OCI-LY3 (cell line): ENCODE measurements at regions not wholly inside any gene's neighbourhood (a gene's known extent, or its start where the extent isn't known, plus 50 kb on each side); places are given as distances from the start of the nearest gene placed in this dataset.

ENCODE experiments used
- H2AFZ ChIP-seq: fragments of 200-600, 300-600 bp; shearing (Covaris generic); 2 replicates; pipeline ENCODE4 v1.6.0; 2014; ENCODE audit warnings: antibody characterized with exemption, low read depth, low read length
- H3K27ac ChIP-seq: fragments of 200-600, 300-600 bp; sonication (generic); 2 replicates; pipeline ENCODE4 v1.5.1; 2014; ENCODE audit warnings: mild to moderate bottlenecking, low read length, moderate library complexity, mixed read lengths
- H3K27me3 ChIP-seq: fragments of 200-600, 300-600 bp; sonication (generic); 2 replicates; pipeline ENCODE4 v1.6.1; 2014; ENCODE audit warnings: low read depth, low read length, mixed read lengths
- H3K36me3 ChIP-seq: fragments of 200-600, 300-600 bp; sonication (generic); replicated peaks from 2 replicates; pipeline ENCODE3; 2014; ENCODE audit warnings: low read depth, low read length, mixed read lengths
- H3K4me1 ChIP-seq: fragments of 300-600, 200-600 bp; sonication (generic); 2 replicates; pipeline ENCODE4 v1.6.1; 2014; ENCODE audit warnings: low read length, mixed read lengths
- H3K4me2 ChIP-seq: fragments of 200-600, 300-600 bp; sonication (generic); 2 replicates; pipeline ENCODE4 v1.6.1; 2014; ENCODE audit warnings: low read length, mixed read lengths
- H3K4me3 ChIP-seq: fragments of 300-600, 200-600 bp; sonication (generic); 2 replicates; pipeline ENCODE4 v1.5.1; 2014; ENCODE audit warnings: antibody characterized with exemption, mild to moderate bottlenecking, low read length, moderate library complexity
- H3K79me2 ChIP-seq: fragments of 300-600, 200-600 bp; shearing (Covaris generic); 2 replicates; pipeline ENCODE4 v1.6.1; 2014; ENCODE audit warnings: mild to moderate bottlenecking, low read length, mixed read lengths
- H3K9ac ChIP-seq: fragments of 300-600, 200-600 bp; shearing (Covaris generic); 2 replicates; pipeline ENCODE4 v1.6.0; 2014; ENCODE audit warnings: mild to moderate bottlenecking, low read length, moderate library complexity
- H3K9me3 ChIP-seq: fragments of 200-600, 300-600 bp; shearing (Covaris generic); 2 replicates; pipeline ENCODE4 v1.6.1; 2014; ENCODE audit warnings: low read length, mixed read lengths; ENCODE audit not compliant: insufficient read depth
- H4K20me1 ChIP-seq: fragments of 200-600, 300-600 bp; sonication (generic); 2 replicates; pipeline ENCODE4 v1.6.1; 2016; ENCODE audit warnings: low read length, mixed read lengths; ENCODE audit not compliant: insufficient read depth
- EZH2phosphoT487 ChIP-seq: fragments of 200-600 bp; shearing (Covaris generic); IDR thresholded peaks from 2 replicates; pipeline ENCODE4 v1.6.1; 2018; ENCODE audit warnings: antibody characterized with exemption, mixed run types, low read depth
- TF ChIP-seq, protein P1 (sequence below): fragments of 200-600, 300-600 bp; sonication (generic); IDR thresholded peaks from 2 replicates; pipeline ENCODE4 v1.5.1; 2014; ENCODE audit warnings: antibody characterized with exemption, low read length, low read depth

DNA sequence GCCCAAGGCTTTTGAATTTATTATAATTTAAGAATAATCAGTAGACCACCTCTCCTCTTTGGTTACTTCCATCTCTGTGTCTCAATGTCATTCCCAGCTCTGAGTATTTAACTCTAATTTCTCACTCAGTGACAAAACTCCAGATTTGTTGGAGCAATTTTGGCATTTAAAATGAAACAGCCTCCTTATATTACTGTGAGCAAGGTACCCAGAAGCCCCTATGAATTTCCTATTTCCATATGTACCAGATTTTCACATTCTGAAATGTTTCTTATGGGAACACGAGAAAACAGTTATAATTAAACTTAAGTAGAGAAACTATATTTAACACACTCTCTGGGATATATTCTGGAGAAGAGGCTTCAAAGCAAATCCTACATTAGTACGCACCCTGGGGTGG is 285.4 kb upstream of the CDH8 start:
- H3K27me3 ChIP-seq: no peaks in the 10 kb centered on the region
- H2AFZ ChIP-seq: no peak overlapping the region
- no peak overlapping the region for H3K27ac ChIP-seq
- TF ChIP-seq, protein P1, sequence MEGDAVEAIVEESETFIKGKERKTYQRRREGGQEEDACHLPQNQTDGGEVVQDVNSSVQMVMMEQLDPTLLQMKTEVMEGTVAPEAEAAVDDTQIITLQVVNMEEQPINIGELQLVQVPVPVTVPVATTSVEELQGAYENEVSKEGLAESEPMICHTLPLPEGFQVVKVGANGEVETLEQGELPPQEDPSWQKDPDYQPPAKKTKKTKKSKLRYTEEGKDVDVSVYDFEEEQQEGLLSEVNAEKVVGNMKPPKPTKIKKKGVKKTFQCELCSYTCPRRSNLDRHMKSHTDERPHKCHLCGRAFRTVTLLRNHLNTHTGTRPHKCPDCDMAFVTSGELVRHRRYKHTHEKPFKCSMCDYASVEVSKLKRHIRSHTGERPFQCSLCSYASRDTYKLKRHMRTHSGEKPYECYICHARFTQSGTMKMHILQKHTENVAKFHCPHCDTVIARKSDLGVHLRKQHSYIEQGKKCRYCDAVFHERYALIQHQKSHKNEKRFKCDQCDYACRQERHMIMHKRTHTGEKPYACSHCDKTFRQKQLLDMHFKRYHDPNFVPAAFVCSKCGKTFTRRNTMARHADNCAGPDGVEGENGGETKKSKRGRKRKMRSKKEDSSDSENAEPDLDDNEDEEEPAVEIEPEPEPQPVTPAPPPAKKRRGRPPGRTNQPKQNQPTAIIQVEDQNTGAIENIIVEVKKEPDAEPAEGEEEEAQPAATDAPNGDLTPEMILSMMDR: no peak
- TF ChIP-seq EZH2phosphoT487: no peak
- H3K9ac ChIP-seq: no peak overlapping the region
- no peaks in the 10 kb centered on the region for H3K79me2 ChIP-seq
- H3K4me3 ChIP-seq: no peak overlapping the region
- H3K4me1 ChIP-seq: no peaks in the 10 kb centered on the region
- H3K4me2 ChIP-seq: no peak overlapping the region
- no peaks in the 10 kb centered on the region for H4K20me1 ChIP-seq
- H3K9me3 ChIP-seq: no peaks in the 10 kb centered on the region
- H3K36me3 ChIP-seq: no peaks in the 10 kb centered on the region

DNA sequence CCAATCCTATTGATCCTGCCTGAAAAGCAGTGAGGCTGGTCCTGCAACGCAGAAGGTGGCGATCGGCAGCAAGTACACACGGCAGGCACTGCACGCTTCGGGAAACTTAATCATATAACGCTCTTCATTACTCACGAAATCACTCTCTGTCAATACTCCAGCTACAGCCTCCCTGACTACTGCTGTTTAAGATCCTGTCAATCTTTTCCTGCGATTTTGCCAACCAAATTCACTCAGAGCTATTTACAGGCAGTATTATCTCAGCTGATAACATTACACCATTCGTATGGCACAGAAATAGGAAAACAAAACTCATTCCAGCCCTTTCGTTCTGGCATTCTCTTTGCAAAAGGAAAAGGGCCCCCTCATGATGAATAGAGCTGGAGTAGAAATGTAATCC is 262.4 kb upstream of the CDH8 start:
- Histone ChIP-seq H3K4me3 (no peak overlapping the region), H3K4me2 (no peak overlapping the region), H3K4me1 (no peaks in the 10 kb centered on the region), H3K36me3 (no peaks in the 10 kb centered on the region), H3K79me2 (no peaks in the 10 kb centered on the region), H3K27me3 (no peaks in the 10 kb centered on the region), H3K9ac (no peak overlapping the region), H3K27ac (no peak overlapping the region), H3K9me3 (no peaks in the 10 kb centered on the region), H2AFZ (no peak overlapping the region), H4K20me1 (no peaks in the 10 kb centered on the region)
- no peak for TF ChIP-seq EZH2phosphoT487
- TF ChIP-seq, protein P1: no peak

DNA sequence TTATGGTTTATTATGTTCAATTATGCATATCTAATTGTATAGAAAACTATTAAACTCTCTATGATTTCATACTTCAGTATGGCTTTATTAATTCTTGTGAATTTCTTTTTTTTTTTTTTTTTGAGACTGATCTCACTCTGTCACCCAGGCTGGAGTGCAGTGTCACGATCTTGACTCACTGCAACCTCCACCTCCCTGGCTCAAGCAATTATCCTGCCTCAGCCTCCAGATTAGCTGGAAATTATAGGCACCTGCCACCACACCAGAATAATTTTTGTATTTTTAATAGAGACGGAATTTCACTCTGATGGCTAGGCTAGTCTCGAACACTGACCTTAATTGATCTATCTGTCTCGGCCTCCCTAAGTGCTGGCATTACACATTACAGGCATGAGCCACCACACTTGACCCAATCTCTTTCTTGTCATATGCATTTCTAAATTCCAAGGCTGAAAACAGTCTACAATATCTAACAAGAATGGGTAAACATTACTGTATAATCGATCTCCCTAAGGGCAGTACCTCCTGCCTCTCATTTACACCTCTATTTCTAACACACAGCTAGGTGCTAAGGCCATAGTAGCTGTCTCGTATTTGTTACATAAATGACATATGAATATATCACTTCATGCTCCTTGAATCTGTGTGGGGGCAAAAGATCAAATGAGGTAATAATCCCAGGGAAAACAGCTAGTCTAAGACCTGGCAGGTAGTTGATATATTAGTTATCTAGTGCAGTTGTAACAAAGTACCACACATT is 258.2 kb upstream of the CDH8 start:
- Histone ChIP-seq H3K9me3 (no peaks in the 10 kb centered on the region), H3K4me1 (no peaks in the 10 kb centered on the region), H3K4me2 (no peak overlapping the region), H3K4me3 (no peak overlapping the region), H3K27ac (no peak overlapping the region), H3K9ac (no peak overlapping the region), H3K79me2 (no peaks in the 10 kb centered on the region), H2AFZ (no peak overlapping the region), H3K36me3 (no peaks in the 10 kb centered on the region), H4K20me1 (no peaks in the 10 kb centered on the region), H3K27me3 (no peaks in the 10 kb centered on the region)
- TF ChIP-seq, protein P1: no peak
- TF ChIP-seq EZH2phosphoT487: no peak

DNA sequence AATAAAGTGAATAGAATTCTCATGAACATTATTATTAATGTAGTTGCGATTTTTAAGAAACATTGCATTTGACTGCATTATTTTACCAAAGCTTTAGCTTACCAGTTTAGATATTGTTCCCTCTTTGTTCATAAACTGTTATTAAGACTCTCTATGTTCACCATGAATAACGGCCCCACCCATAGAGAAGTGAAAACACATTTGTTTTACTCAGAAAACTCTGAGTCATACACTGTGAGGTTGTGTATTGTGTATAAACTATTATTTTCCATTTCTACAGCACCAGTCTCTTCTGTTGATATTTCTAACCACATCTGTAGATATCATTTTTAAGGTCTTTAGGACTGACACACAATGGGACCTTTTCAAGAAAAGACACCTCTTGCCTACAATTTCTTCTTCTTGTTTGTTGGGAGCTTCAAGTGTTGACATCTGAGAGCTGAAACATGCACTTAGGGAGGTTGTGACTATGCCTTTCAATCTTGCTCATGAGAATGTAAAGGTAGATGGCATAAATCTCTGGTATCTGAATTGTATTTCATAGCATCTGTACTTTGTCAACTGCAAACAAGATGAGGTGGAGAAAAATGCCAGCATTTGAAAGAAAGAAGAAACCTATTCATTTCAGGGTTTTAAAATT is 252.9 kb upstream of the CDH8 start:
- no peaks in the 10 kb centered on the region for H4K20me1 ChIP-seq

More for the DNA sequence above, 252.9 kb upstream of the CDH8 start:
- no peak overlapping the region for H3K27ac ChIP-seq
- H3K4me2 ChIP-seq: no peak overlapping the region
- no peak overlapping the region for H3K4me3 ChIP-seq
- no peaks in the 10 kb centered on the region for H3K36me3 ChIP-seq
- no peak overlapping the region for H2AFZ ChIP-seq
- H3K4me1 ChIP-seq: no peaks in the 10 kb centered on the region
- H3K79me2 ChIP-seq: no peaks in the 10 kb centered on the region
- no peaks in the 10 kb centered on the region for H3K9me3 ChIP-seq
- TF ChIP-seq, protein P1: no peak
- no peak for TF ChIP-seq EZH2phosphoT487
- H3K9ac ChIP-seq: no peak overlapping the region
- no peaks in the 10 kb centered on the region for H3K27me3 ChIP-seq
